GM21619 (cell line): ENCODE measurements at regions not wholly inside any gene's neighbourhood (a gene's known extent, or its start where the extent isn't known, plus 50 kb on each side); places are given as distances from the start of the nearest gene placed in this dataset.
"Not testable (repeated sequence)": the region's sequence is repeated elsewhere in the genome, so short reads cannot be mapped to it uniquely, and the experiment has no call there.

Source experiments
- ATAC-seq: cut with Tn5 transposase; IDR thresholded peaks from one replicate; pipeline ENCODE4 v1.9.1; 2021; ENCODE audit not compliant: unreplicated experiment

GRCh38 chr5:107010060-107010459 lies 660.7 kb downstream of the EFNA5 start:
- no peak for ATAC-seq

GRCh38 chr5:107005653-107006052 lies 665.1 kb downstream of the EFNA5 start:
- no peak for ATAC-seq

- ATAC-seq, result no peak
Measured at GRCh38 chr5:107005161-107005560, 665.6 kb downstream of the EFNA5 start.

- ATAC-seq, result no peak
Measured at GRCh38 chr5:107002115-107002514, 668.6 kb downstream of the EFNA5 start.

DNA sequence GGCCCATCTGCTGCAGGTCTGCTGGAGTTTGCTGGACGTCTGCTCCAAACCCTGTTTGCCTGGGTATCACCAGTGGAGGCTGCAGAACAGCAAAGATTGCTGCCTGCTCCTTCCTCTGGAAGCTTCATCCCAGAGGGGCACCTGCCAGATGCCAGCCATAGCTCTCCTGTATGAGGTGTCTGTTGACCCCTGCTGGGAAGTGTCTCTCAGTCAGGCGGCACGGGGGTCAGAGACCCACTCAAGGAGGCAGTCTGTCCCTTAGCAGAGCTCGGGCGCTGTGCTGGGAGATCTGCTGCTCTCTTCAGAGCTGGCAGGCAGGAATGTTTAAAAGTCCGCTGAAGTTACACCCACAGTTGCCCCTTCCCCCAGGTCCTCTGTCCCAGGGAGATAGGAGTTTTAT lies 671.2 kb downstream of the EFNA5 start:
- ATAC-seq, result not testable (repeated sequence)

- ATAC-seq, result no peak
Measured at GRCh38 chr5:106986006-106986405, 684.7 kb downstream of the EFNA5 start.

GRCh38 chr5:106985174-106985573 lies 685.6 kb downstream of the EFNA5 start:
- ATAC-seq, result no peak

DNA sequence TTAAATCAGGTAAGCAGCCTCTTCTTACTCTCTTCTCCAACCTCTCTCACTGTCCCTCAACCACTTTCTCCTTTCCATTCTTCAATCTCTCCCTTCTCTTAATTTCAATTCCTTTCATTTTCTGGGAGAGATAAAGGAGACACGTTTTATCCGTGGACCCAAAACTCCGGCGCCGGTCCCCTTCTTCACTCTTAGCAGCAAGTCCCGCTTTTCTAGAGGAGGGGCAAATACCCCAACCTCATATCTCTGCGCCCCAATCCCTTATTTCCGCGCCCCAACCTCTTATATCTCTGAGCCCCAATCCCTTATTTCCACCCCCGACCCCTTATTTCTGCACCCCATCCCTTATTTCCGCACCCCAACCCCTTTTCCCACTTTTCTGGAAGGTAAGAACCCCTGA lies 691.6 kb downstream of the EFNA5 start:
- not testable (repeated sequence) for ATAC-seq

DNA sequence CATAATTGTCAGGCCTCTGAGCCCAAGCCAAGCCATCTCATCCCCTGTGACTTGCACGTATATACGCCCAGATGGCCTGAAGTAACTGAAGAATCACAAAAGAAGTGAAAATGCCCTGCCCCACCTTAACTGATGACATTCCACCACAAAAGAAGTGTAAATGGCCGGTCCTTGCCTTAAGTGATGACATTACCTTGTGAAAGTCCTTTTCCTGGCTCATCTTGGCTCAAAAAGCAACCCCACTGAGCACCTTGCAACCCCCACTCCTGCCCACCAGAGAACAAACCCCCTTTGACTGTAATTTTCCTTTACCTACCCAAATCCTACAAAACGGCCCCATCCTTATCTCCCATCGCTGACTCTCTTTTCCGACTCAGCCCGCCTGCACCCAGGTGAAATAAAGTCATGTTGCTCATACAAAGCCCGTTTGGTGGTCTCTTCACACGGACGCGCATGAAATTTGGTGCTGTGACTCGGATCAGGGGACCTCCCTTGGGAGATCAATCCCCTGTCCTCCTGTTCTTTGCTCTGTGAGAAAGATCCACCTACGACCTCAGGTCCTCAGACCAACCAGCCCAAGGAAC lies 692.1 kb downstream of the EFNA5 start:
- not testable (repeated sequence) for ATAC-seq

DNA sequence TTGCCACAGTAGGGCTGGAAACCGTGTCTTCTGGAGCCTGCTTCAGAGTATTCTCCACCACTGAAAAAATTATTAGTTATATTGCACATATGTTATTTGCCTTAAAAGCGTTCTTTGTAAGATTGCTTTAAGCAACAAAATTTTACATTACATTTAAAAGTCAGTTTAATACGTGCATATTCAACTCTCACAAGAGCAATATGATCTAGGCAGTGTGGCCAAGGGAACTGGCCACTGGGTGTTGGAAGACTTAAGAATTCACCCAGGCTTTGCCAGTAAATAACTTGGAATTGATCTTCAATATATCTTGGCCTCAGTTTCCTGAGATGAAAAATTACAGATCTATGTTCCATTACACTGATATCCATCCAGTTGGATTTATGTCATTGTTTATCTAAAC lies 694.4 kb downstream of the EFNA5 start:
- no peak for ATAC-seq

- ATAC-seq, result no peak
Measured at GRCh38 chr5:106974272-106974671, 696.5 kb downstream of the EFNA5 start.

- ATAC-seq, result no peak
Measured at GRCh38 chr5:106966686-106967315, 703.9 kb downstream of the EFNA5 start.

GRCh38 chr5:106964132-106964531 lies 706.6 kb downstream of the EFNA5 start:
- ATAC-seq, result no peak

- ATAC-seq, result no peak
Measured at GRCh38 chr5:106963630-106964029, 707.1 kb downstream of the EFNA5 start.

DNA sequence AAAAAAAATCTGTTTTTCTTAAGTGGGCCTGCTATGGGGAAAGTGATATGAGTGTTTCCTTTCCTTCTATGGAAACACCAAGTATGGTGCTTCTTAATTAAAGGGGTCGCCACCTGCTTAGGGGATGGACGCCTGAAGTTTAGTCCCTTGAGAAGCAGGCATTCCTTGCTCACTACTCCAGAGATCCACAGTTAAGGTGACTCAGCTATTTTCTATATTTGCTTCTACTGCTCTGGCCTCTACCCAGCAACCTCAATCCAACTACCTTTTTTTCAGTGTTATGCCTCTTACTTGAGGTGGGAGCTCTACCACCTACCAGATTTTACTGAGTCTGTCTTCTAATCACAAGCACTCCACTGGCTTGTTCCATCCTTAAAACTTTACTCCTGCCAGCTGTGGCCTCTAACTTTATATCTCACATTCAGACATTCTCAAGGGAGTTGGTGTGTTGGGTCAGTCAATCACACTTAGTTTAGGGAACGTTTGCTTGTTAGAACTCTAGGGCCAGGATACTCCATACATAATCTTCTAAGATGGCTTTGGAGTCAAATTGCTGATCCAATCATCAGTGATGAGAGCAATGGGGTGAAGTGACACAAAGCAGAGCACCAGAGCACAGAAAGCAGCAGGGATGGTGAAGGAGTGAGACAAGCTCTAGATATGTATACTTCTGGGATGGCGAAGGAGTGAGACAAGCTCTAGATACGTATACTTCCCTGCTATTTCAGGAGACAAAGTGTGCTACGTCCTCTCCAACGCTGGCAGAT lies 708.1 kb downstream of the EFNA5 start:
- no peak for ATAC-seq

- no peak for ATAC-seq
Measured at GRCh38 chr5:106959387-106959786, 711.4 kb downstream of the EFNA5 start.

GRCh38 chr5:106957336-106957735 lies 713.4 kb downstream of the EFNA5 start:
- ATAC-seq, result no peak

DNA sequence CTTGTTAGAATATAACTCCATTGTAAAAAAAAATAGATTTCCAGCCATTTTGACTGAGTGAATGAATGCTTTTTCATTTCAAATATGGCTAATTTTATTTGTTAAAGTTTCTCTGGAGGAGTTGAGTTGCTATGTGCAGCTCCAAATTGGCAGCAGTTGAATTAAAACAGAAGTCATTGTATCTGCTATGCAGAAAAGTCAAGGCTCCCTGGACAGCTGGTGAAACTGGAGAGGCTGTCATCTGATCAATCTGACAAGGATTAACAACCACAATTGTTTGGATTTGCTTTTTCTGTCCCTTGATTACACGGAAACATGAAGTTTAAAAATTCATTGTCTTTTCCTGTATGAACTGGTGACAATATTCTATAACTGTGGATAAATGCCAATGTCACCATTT lies 713.9 kb downstream of the EFNA5 start:
- ATAC-seq, result no peak

DNA sequence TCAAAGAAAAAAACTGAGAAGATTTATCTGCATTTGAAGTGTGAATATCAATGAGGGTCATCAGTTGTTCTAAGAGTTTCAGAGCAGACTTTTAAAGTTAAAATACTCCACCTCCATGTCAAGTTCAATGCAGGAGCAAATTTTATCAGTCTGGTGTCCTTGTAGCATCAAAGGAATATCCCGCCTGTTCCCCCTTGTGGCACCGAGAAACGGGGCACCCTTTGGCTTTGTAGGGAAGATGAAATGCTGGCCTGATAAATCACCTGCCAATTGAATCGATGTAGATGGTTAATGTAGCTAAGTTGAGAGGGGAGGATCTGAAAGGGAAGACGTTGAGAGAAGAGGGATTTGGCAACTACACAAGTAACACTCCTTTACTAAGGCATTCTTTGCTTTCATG lies 714.5 kb downstream of the EFNA5 start:
- no peak for ATAC-seq

- ATAC-seq, result no peak
Measured at GRCh38 chr5:106940986-106941385, 729.8 kb downstream of the EFNA5 start.

GRCh38 chr5:106940301-106940846 lies 730.4 kb downstream of the EFNA5 start:
- no peak for ATAC-seq

DNA sequence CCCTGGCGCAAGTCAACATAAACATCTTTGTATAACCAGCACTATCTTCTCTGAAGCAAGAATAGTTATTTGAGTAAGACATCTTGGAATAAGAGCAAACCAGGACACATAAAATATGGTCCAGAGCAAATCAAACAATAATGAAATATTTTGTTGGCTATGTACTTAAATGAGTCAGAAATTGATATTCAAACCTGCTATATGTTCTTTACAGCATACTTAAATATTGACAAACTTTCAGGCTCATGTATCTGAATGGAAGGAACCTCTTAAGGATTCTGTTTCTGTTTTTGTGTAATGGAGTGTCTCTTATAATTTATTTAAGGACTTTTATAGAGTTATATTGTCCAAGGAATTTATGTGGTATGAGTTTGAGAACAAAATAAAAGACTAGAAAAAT lies 747.3 kb downstream of the EFNA5 start:
- no peak for ATAC-seq
